ENCODE measurements at regions not wholly inside any gene's neighbourhood (a gene's known extent, or its start where the extent isn't known, plus 50 kb on each side); places are given as distances from the start of the nearest gene placed in this dataset.

GRCh38 chr2:206387808-206388207 lies 55.5 kb upstream of the ADAM23 start:
- no peaks in the 10 kb centered on the region for H3K4me1 ChIP-seq (ENCODE audit: insufficient read depth, low read length)

More at GRCh38 chr2:206387808-206388207, 55.5 kb upstream of the ADAM23 start:
- 17% methylated on average over 3 of the region's 3 CpGs for WGBS (ENCODE audit: low lambda C conversion rate)
- DNase-seq (ENCODE audit: low spot score) (no peak), FAIRE-seq (no peak), ATAC-seq (no peak)
- ChIA-PET CTCF (ENCODE audit: low intra/inter-chr PET ratio, low total read pairs) (no interaction called here), POLR2A (no interaction called here)
- intact Hi-C loops (cut with micrococcal nuclease; ENCODE audit: unreplicated experiment) = no loop called here
- no peaks in the 10 kb centered on the region for H3K79me2 ChIP-seq (ENCODE audit: insufficient read depth, low read length)
- no peak overlapping the region for H3K27ac ChIP-seq (ENCODE audit: extremely low read length, insufficient read depth, low read length)
- BruUV-seq (replicated peaks) = no TSS peak
- no peaks in the 10 kb centered on the region for H4K20me1 ChIP-seq (ENCODE audit: insufficient read depth, low read length)
- TF ChIP-seq GMEB2 (CRISPR knock-in tag; IDR thresholded peaks at IDR 0.05; ENCODE audit: low read depth) = no peak
- no peak for TF ChIP-seq ZBTB8A (CRISPR knock-in tag; IDR thresholded peaks at IDR 0.05; ENCODE audit: borderline replicate concordance, low read depth)
- TF ChIP-seq ZHX1 (CRISPR knock-in tag; IDR thresholded peaks at IDR 0.05; ENCODE audit: low read depth) = no peak
- no peak for TF ChIP-seq TMF1 (CRISPR knock-in tag; IDR thresholded peaks at IDR 0.05; ENCODE audit: low read depth)
- no peak for TF ChIP-seq ZBTB25 (CRISPR knock-in tag; IDR thresholded peaks at IDR 0.05)
- no peak for TF ChIP-seq ZNF761 (CRISPR knock-in tag; conservative IDR thresholded peaks at IDR 0.05)
- H3K9me3 ChIP-seq (ENCODE audit: low read length) = no peaks in the 10 kb centered on the region
- H3K36me3 ChIP-seq (replicated peaks in 1 of 2; ENCODE audit: control insufficient read depth in 1 of 2, insufficient read depth in 2 of 2, low read length in 2 of 2) = no peaks in the 10 kb centered on the region
- no peak overlapping the region for H3K4me2 ChIP-seq (ENCODE audit: low read depth, low read length)
- no peak overlapping the region for H2AFZ ChIP-seq (ENCODE audit: low read length)
- H3K4me3 ChIP-seq (replicated peaks in 1 of 3; ENCODE audit: insufficient read depth in 1 of 3, low read depth in 2 of 3, low read length in 3 of 3) = no peak overlapping the region
- in situ Hi-C loops (cut with HindIII; ENCODE audit: extremely low pct_ligation_motif_present, low pct_unique_long_range_greater_than_20kb) = no loop called here
- H3K27me3 ChIP-seq (ENCODE audit: control insufficient read depth in 1 of 2, insufficient read depth in 2 of 2, low read length in 2 of 2) = no peaks in the 10 kb centered on the region
- H3K9ac ChIP-seq (ENCODE audit: insufficient read depth, low read depth, low read length) = no peak overlapping the region
